ENCODE measurements at regions not wholly inside any gene's neighbourhood (a gene's known extent, or its start where the extent isn't known, plus 50 kb on each side); places are given as distances from the start of the nearest gene placed in this dataset.
"Not testable (repeated sequence)": the region's sequence is repeated elsewhere in the genome, so short reads cannot be mapped to it uniquely, and the experiment has no call there.

- H3K36me3 ChIP-seq (ENCODE audit: control insufficient read depth, insufficient read depth, low read length, severe bottlenecking); H3K9ac ChIP-seq (ENCODE audit: low read length); DNase-seq (ENCODE audit: low read depth); H3K4me1 ChIP-seq (ENCODE audit: control insufficient read depth, insufficient read depth, low read length); H3K4me3 ChIP-seq (ENCODE audit: low read length); H3K27me3 ChIP-seq (replicated peaks; ENCODE audit: control insufficient read depth, insufficient read depth, low read length); H3K9me3 ChIP-seq (ENCODE audit: control insufficient read depth, low read length): not testable (repeated sequence)
Measured at GRCh38 chr21:5975719-5976118, 4545.7 kb upstream of the TPTE start.

- H3K4me1 ChIP-seq (ENCODE audit: control insufficient read depth, insufficient read depth, low read length); H3K36me3 ChIP-seq (ENCODE audit: control insufficient read depth, insufficient read depth, low read length, severe bottlenecking); H3K9me3 ChIP-seq (ENCODE audit: control insufficient read depth, low read length); H3K9ac ChIP-seq (ENCODE audit: low read length); H3K4me3 ChIP-seq (ENCODE audit: low read length); H3K27me3 ChIP-seq (replicated peaks; ENCODE audit: control insufficient read depth, insufficient read depth, low read length); DNase-seq (ENCODE audit: low read depth): not testable (repeated sequence)
Measured at GRCh38 chr21:5997586-5997985, 4523.8 kb upstream of the TPTE start.

- DNase-seq (ENCODE audit: low read depth); H3K9me3 ChIP-seq (ENCODE audit: control insufficient read depth, low read length); H3K4me3 ChIP-seq (ENCODE audit: low read length); H3K4me1 ChIP-seq (ENCODE audit: control insufficient read depth, insufficient read depth, low read length); H3K36me3 ChIP-seq (ENCODE audit: control insufficient read depth, insufficient read depth, low read length, severe bottlenecking); H3K27me3 ChIP-seq (replicated peaks; ENCODE audit: control insufficient read depth, insufficient read depth, low read length); H3K9ac ChIP-seq (ENCODE audit: low read length): not testable (repeated sequence)
Measured at GRCh38 chr21:6015422-6016057, 4505.8 kb upstream of the TPTE start.

- DNase-seq (ENCODE audit: low read depth): not testable (repeated sequence)
Measured at GRCh38 chr21:6020460-6020859, 4500.9 kb upstream of the TPTE start.

GRCh38 chr21:6020953-6021716 is 4500.2 kb upstream of the TPTE start:
- H3K9me3 ChIP-seq (ENCODE audit: control insufficient read depth, low read length); DNase-seq (ENCODE audit: low read depth); H3K9ac ChIP-seq (ENCODE audit: low read length); H3K36me3 ChIP-seq (ENCODE audit: control insufficient read depth, insufficient read depth, low read length, severe bottlenecking); H3K4me1 ChIP-seq (ENCODE audit: control insufficient read depth, insufficient read depth, low read length); H3K27me3 ChIP-seq (replicated peaks; ENCODE audit: control insufficient read depth, insufficient read depth, low read length); H3K4me3 ChIP-seq (ENCODE audit: low read length): not testable (repeated sequence)

More at GRCh38 chr21:6020460-6020859, 4500.9 kb upstream of the TPTE start:
- not testable (repeated sequence) for H3K4me3 ChIP-seq (ENCODE audit: low read length); H3K27me3 ChIP-seq (replicated peaks; ENCODE audit: control insufficient read depth, insufficient read depth, low read length); H3K36me3 ChIP-seq (ENCODE audit: control insufficient read depth, insufficient read depth, low read length, severe bottlenecking); H3K4me1 ChIP-seq (ENCODE audit: control insufficient read depth, insufficient read depth, low read length); H3K9ac ChIP-seq (ENCODE audit: low read length); H3K9me3 ChIP-seq (ENCODE audit: control insufficient read depth, low read length)

- H3K27me3 ChIP-seq (replicated peaks; ENCODE audit: control insufficient read depth, insufficient read depth, low read length); H3K36me3 ChIP-seq (ENCODE audit: control insufficient read depth, insufficient read depth, low read length, severe bottlenecking); DNase-seq (ENCODE audit: low read depth); H3K9ac ChIP-seq (ENCODE audit: low read length); H3K4me3 ChIP-seq (ENCODE audit: low read length); H3K4me1 ChIP-seq (ENCODE audit: control insufficient read depth, insufficient read depth, low read length); H3K9me3 ChIP-seq (ENCODE audit: control insufficient read depth, low read length): not testable (repeated sequence)
Measured at GRCh38 chr21:6021717-6022270, 4499.6 kb upstream of the TPTE start.

GRCh38 chr21:6023331-6023730 is 4498.1 kb upstream of the TPTE start:
- not testable (repeated sequence) for H3K36me3 ChIP-seq (ENCODE audit: control insufficient read depth, insufficient read depth, low read length, severe bottlenecking); H3K4me1 ChIP-seq (ENCODE audit: control insufficient read depth, insufficient read depth, low read length); DNase-seq (ENCODE audit: low read depth); H3K9ac ChIP-seq (ENCODE audit: low read length); H3K27me3 ChIP-seq (replicated peaks; ENCODE audit: control insufficient read depth, insufficient read depth, low read length); H3K4me3 ChIP-seq (ENCODE audit: low read length); H3K9me3 ChIP-seq (ENCODE audit: control insufficient read depth, low read length)

- not testable (repeated sequence) for H3K36me3 ChIP-seq (ENCODE audit: control insufficient read depth, insufficient read depth, low read length, severe bottlenecking); H3K4me1 ChIP-seq (ENCODE audit: control insufficient read depth, insufficient read depth, low read length); H3K9me3 ChIP-seq (ENCODE audit: control insufficient read depth, low read length); H3K9ac ChIP-seq (ENCODE audit: low read length); H3K4me3 ChIP-seq (ENCODE audit: low read length); DNase-seq (ENCODE audit: low read depth); H3K27me3 ChIP-seq (replicated peaks; ENCODE audit: control insufficient read depth, insufficient read depth, low read length)
Measured at GRCh38 chr21:6025139-6025538, 4496.2 kb upstream of the TPTE start.

GRCh38 chr21:6027497-6027896 is 4493.9 kb upstream of the TPTE start:
- H3K9ac ChIP-seq (ENCODE audit: low read length); H3K4me1 ChIP-seq (ENCODE audit: control insufficient read depth, insufficient read depth, low read length); H3K36me3 ChIP-seq (ENCODE audit: control insufficient read depth, insufficient read depth, low read length, severe bottlenecking); DNase-seq (ENCODE audit: low read depth); H3K4me3 ChIP-seq (ENCODE audit: low read length); H3K9me3 ChIP-seq (ENCODE audit: control insufficient read depth, low read length); H3K27me3 ChIP-seq (replicated peaks; ENCODE audit: control insufficient read depth, insufficient read depth, low read length): not testable (repeated sequence)

GRCh38 chr21:6034124-6034678 is 4487.2 kb upstream of the TPTE start:
- not testable (repeated sequence) for H3K36me3 ChIP-seq (ENCODE audit: control insufficient read depth, insufficient read depth, low read length, severe bottlenecking); DNase-seq (ENCODE audit: low read depth); H3K9me3 ChIP-seq (ENCODE audit: control insufficient read depth, low read length); H3K27me3 ChIP-seq (replicated peaks; ENCODE audit: control insufficient read depth, insufficient read depth, low read length); H3K4me1 ChIP-seq (ENCODE audit: control insufficient read depth, insufficient read depth, low read length); H3K9ac ChIP-seq (ENCODE audit: low read length); H3K4me3 ChIP-seq (ENCODE audit: low read length)

GRCh38 chr21:6034820-6035473 is 4486.4 kb upstream of the TPTE start:
- not testable (repeated sequence) for H3K4me3 ChIP-seq (ENCODE audit: low read length); H3K27me3 ChIP-seq (replicated peaks; ENCODE audit: control insufficient read depth, insufficient read depth, low read length); H3K9me3 ChIP-seq (ENCODE audit: control insufficient read depth, low read length); H3K4me1 ChIP-seq (ENCODE audit: control insufficient read depth, insufficient read depth, low read length); H3K9ac ChIP-seq (ENCODE audit: low read length); H3K36me3 ChIP-seq (ENCODE audit: control insufficient read depth, insufficient read depth, low read length, severe bottlenecking); DNase-seq (ENCODE audit: low read depth)

All from adipocyte (in vitro differentiated cells).